Adipose tissue (tissue), 3 donors: ENCODE measurements at regions not wholly inside any gene's neighbourhood (a gene's known extent, or its start where the extent isn't known, plus 50 kb on each side); places are given as distances from the start of the nearest gene placed in this dataset.
"Not testable (repeated sequence)": the region's sequence is repeated elsewhere in the genome, so short reads cannot be mapped to it uniquely, and the experiment has no call there.

Experiments
- H3K27ac ChIP-seq: one replicate; pipeline ENCODE4 v1.5.1; 2013; ENCODE audit warnings: low read depth, low read length
- WGBS, 3 donors: extraction: QIAGEN DNeasy Blood & Tissue Kit; methylation state at CpG; one replicate each; pipeline ENCODE4 v1.1.7; 2013; 5-methylcytosine and 5-hydroxymethylcytosine counted together
- donor health status: healthy with polysubstance abuse.
- donor health status: Bipolar disorder and iron deficiency.
- donor health status: healthy.

DNA sequence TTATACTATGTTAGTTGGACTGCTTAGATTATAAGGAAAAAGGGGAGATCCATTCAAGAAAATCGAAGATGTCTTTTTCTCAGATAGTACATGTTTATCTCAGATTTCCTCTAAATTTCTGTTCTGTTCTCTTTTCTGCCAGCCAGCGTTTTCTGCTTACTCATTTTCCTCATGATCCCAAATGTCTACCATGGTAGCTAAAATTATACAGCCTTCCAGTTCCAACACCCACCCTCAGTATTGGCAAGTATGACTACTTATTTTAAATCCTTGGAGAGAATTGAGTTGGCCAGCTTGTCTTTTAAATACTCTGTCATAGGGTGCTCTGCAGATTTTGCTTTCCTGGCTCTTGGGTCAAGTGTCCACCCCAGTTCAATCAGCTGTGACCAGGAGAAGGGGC is 95.7 kb upstream of the PLXNA2 start:
- WGBS, 3 donors, result 63 to 68% (median 68%) methylated on average over 2 of the region's 2 CpGs
- H3K27ac ChIP-seq, result no peak overlapping the region

DNA sequence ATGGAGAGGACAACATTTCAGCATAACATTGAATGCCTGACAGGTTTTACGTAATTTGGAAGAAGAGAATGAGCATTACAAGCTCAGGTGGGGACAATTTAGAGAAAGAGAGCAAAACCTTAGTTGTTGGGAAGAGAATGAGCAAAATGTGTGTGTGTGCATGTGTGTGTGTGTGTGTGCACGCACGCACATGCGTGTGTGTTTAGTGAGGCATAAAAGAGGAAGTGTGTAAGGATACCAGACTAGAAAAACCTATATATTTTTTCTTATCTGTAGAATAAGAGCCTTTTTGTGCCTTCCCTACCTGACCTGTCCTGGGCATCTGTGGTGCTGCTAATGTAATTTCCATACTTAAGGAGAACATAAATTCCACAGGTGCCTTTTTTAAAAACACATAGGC is 99.0 kb upstream of the PLXNA2 start:
- WGBS, 3 donors, result 75 to 88% (median 79%) methylated on average over 4 of the region's 4 CpGs
- no peak overlapping the region for H3K27ac ChIP-seq

DNA sequence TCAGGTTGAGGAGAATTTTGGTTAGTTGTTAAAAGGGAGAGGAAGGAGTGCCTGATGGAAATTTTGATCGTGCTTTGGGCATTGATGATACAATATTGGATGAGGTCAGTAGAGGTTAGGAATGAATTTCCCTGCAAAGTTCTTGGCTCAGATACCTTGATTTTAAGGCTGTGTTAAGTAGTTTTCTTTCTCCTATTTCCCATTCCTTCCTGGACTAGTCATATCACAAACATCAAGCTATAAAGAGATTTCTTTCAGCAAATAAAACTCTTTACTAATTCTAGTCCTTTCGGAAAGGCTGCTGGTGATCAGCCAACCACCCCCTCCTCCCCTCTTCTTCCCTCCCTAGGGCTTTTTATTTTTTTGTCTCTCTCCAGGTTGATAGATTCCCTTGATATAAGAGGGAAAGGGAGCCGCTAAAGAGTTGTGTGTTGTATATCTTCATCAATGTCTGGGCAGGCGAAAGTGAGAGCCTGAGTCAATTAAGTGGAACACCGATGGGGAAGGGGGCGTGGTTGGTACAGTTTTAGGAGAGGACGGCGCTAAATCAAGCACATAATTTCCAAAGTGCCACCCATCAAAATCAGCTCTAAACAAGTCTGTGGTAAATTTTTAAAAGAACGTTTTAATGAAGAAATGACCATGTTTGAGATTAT is 100.1 kb upstream of the PLXNA2 start:
- WGBS, 3 donors, result 52 to 71% (median 57%) methylated on average over 9 of the region's 9 CpGs
- no peak overlapping the region for H3K27ac ChIP-seq

DNA sequence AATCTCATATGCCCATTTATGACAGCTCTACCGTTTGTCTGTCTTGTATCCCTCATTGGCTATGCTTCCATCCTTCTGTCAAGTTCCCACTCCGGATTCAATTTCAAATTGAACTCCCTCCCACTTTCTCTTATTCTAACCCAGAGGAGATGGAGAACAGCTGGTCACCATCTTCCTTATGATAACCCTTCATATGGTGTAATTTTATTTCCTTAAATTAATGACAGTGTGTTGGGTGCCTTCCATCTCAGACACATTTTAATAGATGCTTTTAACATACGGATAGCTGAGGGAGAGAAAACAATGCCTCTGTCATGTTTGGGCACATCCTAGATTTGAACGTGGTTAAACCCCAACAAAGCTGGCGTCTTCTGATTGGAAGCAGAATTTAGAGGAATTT is 103.0 kb upstream of the PLXNA2 start:
- 64 to 73% (median 64%) methylated on average over 5 of the region's 5 CpGs for WGBS, 3 donors
- no peak overlapping the region for H3K27ac ChIP-seq

DNA sequence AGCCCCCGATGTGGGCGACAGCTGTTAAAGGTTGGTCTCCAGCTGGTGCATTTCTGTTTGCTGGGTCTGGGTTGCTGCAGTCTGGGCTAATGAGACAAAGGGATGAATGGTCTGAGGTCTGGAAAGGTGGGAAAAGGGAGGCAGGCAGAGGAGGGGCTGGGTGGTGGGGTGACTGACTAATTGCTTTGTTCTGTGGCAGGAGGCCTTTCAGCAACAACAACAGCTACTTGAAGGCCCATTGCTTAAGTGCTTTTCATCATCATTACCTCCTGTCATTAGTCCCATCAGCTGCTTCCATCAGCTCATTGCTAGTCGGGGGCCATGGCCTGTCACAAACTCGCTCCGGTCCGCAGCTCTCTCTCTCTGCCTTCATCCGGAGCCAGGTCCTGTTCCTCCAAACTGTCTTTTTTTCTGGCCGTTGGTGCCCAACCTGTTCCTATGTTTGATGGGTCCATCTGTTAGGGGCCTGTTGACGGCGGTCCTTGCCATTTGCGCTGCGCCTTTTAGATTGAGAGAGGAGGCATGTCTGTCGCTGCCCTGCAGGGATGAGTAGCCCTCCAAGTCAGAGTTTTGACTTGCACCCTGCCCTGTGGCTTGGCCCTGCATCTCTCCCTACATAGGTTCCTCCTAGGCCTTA is 105.6 kb upstream of the PLXNA2 start:
- H3K27ac ChIP-seq, result no peak overlapping the region
- 66 to 87% (median 84%) methylated on average over 13 of the region's 13 CpGs for WGBS, 3 donors

DNA sequence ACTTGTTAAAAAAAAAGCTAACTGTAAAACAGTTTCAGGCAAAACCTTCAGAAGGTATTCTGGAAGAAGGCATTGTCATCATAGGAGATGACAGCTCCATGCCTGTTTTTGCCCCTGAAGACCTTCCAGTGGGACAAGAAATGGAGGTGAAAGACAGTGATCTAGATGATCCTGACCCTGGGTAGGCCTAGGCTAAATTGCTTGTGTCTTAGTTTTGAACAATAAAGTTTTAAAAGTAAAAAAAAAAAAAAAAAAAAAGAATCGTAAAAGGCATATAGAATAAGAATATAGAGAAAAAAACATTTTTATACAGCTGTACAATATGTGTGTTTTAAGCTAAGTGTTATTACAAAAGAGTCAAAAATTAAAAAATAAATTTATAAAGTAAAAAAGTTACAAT is 106.6 kb upstream of the PLXNA2 start:
- WGBS, 3 donors, result 75 to 92% (median 85%) methylated on average over 1 of the region's 1 CpG
- H3K27ac ChIP-seq, result no peak overlapping the region

DNA sequence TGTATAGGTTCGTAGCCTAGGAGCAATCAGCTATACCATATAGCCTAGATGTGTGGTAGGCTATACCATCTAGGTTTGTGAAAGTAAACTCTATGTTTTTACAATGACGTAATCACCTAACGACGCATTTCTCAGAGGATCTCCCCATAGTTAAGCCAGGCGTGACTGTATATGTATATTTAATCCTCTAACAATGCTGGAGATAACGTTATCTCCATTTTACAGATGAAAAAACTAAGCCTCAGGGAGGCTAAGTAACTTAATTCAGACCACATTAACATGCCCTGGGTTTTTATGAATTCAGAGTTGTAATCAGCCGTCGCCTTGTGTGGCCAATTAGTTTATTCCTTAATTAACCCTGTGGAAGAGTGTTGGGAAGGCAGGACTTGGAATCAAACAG is 107.7 kb upstream of the PLXNA2 start:
- no peak overlapping the region for H3K27ac ChIP-seq
- WGBS, 3 donors, result 86 to 91% (median 88%) methylated on average over 8 of the region's 8 CpGs

DNA sequence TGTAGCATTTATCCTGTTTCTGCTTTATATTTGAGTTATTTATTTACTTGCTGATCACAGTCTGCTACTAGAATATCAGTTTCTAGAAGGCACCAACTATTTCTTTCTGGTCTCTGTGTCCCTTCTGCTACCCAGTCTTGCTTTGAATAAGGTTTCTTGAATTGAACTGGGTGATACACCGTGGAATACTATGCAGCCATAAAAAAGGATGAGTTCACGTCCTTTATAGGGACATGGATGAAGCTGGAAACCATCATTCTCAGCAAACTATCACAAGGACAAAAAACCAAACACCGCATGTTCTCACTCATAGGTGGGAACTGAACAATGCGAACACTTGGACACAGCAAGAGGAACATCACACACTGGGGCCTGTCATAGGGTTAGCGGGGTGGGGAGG is 109.6 kb upstream of the PLXNA2 start:
- not testable (repeated sequence) for H3K27ac ChIP-seq
- WGBS, 3 donors, result 92 to 94% (median 93%) methylated on average over 5 of the region's 5 CpGs

DNA sequence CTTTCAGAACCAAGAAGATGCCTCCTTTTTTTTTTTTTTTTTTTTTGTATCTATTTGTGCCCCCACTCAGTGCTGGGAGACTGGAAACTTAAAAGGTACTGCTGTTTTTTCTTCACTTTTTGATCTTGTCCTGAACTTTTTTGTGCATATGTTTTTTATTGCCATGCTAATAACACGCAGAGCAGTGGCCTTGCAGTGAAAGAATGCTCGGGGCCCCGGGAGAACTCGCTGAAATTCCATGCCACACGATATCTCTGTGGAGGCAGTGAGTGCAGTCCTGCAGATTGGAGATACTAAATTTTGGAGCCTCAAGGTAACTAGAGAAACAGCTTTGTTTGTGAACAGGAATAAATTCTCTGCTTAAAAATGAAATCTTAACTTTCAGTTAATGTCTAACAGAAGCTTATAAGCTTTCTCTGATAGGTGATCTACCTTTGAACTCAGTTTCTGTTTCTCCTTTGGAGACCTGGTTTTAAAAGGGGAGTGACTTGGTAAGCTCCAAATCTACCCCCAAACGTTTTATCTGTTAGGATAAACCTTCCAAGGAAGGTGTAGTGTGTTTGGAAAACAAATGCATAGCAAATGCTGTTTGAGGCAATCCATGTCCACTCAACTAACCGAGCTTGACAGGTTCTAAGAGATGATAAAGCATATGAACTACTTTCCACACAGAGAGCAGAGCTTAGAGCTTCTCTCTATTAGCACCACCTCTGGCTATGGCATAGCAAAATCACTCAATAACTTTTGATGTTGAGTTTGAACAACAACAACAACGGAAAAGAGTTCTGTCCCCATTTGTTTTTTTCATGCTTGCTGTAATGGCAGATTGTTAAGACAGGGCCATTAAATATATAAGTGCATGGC is 113.7 kb upstream of the PLXNA2 start:
- H3K27ac ChIP-seq, result no peak overlapping the region
- WGBS, 3 donors, result 45 to 61% (median 58%) methylated on average over 8 of the region's 8 CpGs

DNA sequence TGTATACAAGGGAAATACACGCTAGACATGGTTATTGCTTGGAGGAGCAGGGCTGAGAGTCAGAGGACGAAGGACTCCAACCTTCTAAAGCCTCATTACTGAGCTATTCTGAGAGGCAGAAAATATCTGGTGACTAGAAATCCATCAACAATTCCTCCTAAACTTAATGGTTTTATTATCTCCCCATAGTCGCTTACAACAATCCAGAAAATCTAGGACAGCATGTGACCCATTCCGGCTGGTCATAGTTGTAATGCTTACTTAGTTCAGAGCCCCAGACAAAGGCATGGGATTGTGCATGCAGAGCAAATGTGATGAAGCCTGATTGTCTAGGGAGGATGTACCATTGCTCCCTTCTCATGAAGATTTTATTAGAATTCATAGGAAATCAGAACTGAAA is 114.5 kb upstream of the PLXNA2 start:
- 89 to 93% (median 90%) methylated on average over 4 of the region's 4 CpGs for WGBS, 3 donors
- H3K27ac ChIP-seq, result no peak overlapping the region

DNA sequence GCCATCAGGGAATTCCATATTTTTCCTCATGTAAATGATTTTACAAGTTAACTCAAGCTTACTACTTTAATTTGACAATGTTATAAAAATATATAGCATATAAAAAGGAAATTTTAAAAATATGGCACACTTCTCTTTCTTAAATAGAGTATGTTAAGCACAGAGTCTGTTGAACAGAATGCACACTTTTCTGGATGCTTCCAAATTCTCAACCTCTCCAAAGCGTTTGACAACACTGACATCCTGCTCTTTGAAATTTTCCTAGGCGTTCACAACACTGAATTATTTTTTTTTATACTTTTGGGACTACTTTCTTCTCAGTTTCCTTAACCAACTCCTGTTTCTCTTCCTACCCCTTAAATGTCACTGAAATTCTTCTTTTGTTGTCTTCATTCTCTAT is 117.8 kb upstream of the PLXNA2 start:
- 66 to 75% (median 75%) methylated on average over 2 of the region's 2 CpGs for WGBS, 3 donors
- H3K27ac ChIP-seq, result no peak overlapping the region

DNA sequence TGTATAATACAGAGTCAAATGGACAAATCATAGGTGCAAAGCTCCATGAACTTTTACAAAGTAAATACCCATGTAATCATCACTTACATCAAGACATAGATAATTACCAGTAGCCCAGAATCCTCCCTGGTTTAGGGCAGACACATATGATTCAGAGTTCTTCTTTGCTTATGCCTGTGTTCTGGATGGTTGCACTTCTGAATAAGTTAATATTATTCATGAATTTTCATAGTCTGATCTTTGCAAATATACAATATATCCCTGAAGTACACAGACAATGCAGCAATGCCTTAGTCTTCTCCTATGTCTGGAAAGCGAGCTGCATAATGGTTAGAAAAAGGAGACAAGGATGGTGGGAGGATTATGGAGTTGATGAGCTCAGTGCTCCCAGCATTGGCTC is 122.4 kb upstream of the PLXNA2 start:
- no peak overlapping the region for H3K27ac ChIP-seq
- 40 to 82% (median 81%) methylated on average over 1 of the region's 1 CpG for WGBS, 3 donors

DNA sequence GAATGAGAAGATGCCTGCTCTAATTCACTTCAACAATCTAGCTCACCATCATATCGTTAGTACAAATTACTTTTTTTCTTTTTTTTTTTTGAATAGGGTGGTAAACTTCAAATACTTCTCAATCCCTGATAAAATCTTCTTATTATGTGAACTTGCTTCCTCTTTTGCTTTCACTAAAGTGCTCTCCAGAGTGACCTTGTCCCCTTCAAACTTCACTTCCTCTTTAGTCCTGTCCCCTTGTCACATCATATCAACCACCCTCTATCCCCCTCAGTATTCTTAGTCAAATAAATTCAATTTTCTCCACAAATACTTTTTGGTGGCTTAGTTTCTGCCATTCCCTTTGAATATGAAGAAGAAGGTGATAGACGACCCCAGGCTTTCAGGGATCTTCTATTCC is 124.9 kb upstream of the PLXNA2 start:
- 34 to 44% (median 34%) methylated on average over 2 of the region's 2 CpGs for WGBS, 3 donors
- H3K27ac ChIP-seq, result no peak overlapping the region

DNA sequence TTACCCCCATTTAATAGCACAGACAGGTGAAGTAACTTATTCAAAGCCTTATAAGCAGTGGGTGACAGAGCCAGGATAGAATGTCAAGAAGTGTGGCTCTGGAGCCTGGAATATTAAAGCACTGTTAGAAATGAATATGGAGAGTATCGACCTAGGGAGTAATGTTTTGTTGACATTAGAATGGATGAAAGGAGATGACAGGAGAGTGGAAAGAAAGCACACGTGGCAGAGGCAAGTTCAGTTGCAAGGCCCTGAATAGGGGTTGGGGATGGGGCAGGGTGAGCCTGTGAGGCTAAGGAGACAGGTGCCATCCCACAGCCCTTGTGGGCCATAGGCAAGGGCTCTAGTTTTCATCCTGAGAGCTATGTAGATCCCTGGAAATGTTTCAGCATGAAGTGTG is 125.5 kb upstream of the PLXNA2 start:
- 12 to 46% (median 43%) methylated on average over 2 of the region's 2 CpGs for WGBS, 3 donors

DNA sequence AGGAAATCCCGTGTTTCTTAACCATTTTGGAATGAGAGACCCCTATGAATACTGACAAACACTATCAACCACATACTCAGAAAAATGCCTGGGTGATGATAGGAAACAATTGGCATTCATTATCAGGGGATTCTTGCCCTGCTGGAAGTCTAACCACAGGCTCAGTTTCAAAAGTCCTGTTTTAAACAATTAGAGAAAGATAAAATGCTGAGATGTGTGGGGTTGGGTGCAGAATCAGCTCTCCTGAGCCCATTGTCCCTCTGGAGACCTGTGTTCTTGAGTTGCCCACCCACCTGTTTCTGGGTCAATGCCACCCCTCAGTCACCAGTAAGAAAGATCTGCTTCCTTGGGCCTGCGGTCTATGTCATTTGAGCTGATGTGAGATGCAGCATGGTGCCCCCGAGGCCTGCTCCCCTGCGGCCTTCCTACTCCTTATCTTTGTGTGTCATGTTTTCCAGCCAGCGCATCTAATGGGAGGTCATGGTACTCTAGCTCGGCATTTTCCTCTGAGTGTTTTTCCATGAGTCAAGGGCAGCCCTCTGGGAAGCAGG is 130.3 kb upstream of the PLXNA2 start:
- H3K27ac ChIP-seq, result no peak overlapping the region
- 59 to 80% (median 75%) methylated on average over 6 of the region's 6 CpGs for WGBS, 3 donors

More for the DNA sequence above, 125.5 kb upstream of the PLXNA2 start:
- H3K27ac ChIP-seq, result no peak overlapping the region

DNA sequence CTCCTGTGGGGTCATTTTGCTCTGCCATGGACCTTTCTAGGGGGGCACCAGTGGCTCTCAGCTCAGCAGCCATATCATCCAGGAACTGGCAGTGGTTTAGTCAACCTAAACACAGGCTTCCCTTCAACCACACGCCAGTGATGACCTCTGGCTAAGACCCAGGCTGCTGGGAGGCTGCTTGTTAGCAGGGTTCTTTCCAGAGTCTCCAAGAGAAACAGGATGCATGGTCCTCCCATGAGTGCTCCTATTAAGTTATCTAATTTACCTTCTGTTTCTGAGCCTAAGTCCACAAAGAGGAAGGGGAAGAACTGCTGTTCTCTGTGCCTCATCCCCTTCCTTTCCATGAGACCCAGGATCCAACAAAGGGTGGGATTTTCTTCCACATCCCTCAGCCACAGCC is 137.3 kb upstream of the PLXNA2 start:
- 29 to 73% (median 51%) methylated on average over 1 of the region's 1 CpG for WGBS, 3 donors

DNA sequence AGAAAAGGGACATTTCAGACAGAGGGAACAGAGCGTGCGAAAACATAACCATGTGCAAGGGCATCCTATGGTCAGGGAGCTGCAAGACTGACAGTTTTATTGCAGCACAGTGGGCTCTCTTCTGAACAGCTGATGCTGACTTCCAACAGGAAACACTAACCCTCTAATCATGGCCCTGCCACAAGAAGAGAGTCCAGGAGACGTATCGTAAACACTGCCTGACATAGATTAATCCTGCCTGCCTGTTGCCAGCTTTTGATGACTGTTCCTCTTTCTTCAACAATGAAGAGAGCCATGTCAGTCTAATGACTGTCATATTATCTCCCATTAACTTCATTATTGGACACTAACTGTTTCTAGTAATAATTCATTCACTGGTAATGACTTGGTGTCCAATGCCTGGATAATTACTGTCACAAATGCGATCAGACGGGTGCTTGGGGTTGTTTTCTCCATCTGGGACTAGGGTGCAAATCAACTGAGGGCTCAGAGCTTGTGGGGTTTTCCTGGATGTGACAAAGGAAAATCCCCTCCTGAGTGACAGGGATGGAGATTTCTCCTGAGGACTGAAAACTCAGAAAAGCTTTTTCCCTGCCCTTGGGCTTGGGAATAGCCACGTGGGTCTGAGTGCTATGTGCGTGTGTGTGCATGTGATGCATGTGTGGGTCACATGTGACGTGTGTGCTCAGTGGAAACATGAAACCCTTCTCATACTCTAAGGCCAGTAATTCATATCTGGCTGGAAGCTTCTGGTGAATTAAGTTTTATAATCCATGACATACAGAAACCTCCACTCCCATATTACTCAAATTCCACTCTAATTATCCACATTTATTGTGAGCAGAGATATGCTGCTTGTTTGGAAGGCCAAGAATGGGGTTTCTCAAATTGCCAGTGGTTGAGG is 144.0 kb upstream of the PLXNA2 start:
- 56 to 63% (median 57%) methylated on average over 9 of the region's 9 CpGs for WGBS, 3 donors
- H3K27ac ChIP-seq, result no peak overlapping the region

More for the DNA sequence above, 137.3 kb upstream of the PLXNA2 start:
- no peak overlapping the region for H3K27ac ChIP-seq

DNA sequence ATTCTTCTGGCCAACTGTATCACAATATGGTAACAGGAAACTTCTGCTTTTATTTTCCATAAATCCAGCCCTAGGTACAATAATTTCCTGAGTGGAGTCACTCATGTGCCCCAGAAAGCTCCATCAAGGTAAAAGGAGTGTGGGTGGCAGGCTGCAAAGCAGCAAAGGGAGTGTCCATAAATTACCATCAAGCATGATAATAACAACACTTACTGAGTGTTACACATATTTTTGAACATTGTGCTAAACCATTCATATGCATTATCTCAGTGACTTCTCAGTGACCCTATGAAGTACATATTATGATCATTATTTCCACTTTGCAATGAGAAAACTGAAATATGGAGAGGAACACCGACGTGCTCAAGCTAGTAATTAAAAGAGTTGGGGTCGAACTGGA is 149.2 kb upstream of the PLXNA2 start:
- 51 to 68% (median 61%) methylated on average over 3 of the region's 3 CpGs for WGBS, 3 donors

More for the DNA sequence above, 149.2 kb upstream of the PLXNA2 start:
- H3K27ac ChIP-seq, result no peak overlapping the region
